ENCODE measurements at regions not wholly inside any gene's neighbourhood (a gene's known extent, or its start where the extent isn't known, plus 50 kb on each side); places are given as distances from the start of the nearest gene placed in this dataset.

DNA sequence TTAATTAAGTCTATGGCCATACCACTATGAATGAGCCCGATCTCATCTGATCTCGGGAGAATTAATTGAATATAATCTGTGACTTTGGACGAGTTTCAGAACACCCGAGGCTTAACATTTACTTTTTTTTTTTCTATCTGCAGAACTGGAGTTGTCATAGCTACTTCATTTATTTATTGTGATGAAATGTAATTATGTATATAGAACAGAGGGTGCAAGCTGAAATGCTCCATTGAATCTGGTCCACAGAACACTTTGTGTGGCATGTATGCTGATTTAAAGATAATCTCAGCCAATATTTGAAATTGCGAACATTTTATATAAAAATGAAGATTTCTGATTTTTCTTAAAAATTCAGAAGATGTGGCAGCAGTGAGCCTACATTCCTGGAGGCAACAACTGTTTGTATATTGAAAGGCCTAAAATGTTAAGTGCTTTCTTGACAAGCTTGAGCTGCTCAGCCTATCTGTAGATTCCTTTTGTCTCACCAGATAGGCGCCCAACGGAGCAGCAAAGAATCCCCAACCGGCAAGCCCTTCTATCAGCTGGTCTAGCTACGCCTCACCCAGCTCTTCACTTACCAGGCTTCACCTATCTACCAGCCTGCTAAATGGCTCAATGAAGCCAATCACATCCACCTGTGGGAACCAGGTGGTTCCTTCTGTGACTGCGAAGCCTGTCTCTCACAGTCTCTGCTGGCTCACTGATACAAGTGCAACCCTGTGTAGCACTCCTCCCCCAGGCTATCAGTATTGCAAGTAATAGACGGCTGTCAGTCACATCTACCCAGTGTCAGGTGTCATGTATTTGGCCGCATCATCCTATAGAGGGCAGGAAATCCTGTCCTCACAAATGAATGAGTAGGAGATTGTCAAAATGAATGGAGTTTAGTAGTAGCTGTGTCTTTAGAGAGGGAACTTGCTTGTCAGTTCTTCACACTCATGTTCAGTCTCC, 170.6 kb upstream of the MRPS30 start:
- FAIRE-seq (no peak), DNase-seq (ENCODE audit: low read depth) (no peak)
- no peak overlapping the region for H2AFZ ChIP-seq (ENCODE audit: low read depth, low read length)
- no peak overlapping the region for H3K27ac Mint-ChIP-seq (ENCODE audit: unreplicated experiment)
- H3K4me3 Mint-ChIP-seq (ENCODE audit: unreplicated experiment): no peak overlapping the region
- no peak overlapping the region for H3K4me2 ChIP-seq (ENCODE audit: low read length)
- H3K4me1 ChIP-seq (ENCODE audit: insufficient read depth, low read length): no peaks in the 10 kb centered on the region
- no peaks in the 10 kb centered on the region for H4K20me1 ChIP-seq (ENCODE audit: insufficient read depth, low read length)
- no peaks in the 10 kb centered on the region for H3K79me2 ChIP-seq (ENCODE audit: insufficient read depth, low read length)
- peaks cover 9% of the 10 kb centered on the region for H3K9me3 ChIP-seq (ENCODE audit: insufficient read depth, low read depth, low read length)
- H3K36me3 Mint-ChIP-seq (ENCODE audit: low read depth, unreplicated experiment): no peaks in the 10 kb centered on the region
- no peak overlapping the region for H3K27ac ChIP-seq (ENCODE audit: low read depth, low read length)
- no peaks in the 10 kb centered on the region for H3K4me1 Mint-ChIP-seq (ENCODE audit: low read depth, unreplicated experiment)
- no peak overlapping the region for H3K9ac ChIP-seq (ENCODE audit: low read length)
- H3K4me3 ChIP-seq (ENCODE audit: insufficient read depth, low read depth, low read length): no peak overlapping the region
- TF ChIP-seq, protein P1, sequence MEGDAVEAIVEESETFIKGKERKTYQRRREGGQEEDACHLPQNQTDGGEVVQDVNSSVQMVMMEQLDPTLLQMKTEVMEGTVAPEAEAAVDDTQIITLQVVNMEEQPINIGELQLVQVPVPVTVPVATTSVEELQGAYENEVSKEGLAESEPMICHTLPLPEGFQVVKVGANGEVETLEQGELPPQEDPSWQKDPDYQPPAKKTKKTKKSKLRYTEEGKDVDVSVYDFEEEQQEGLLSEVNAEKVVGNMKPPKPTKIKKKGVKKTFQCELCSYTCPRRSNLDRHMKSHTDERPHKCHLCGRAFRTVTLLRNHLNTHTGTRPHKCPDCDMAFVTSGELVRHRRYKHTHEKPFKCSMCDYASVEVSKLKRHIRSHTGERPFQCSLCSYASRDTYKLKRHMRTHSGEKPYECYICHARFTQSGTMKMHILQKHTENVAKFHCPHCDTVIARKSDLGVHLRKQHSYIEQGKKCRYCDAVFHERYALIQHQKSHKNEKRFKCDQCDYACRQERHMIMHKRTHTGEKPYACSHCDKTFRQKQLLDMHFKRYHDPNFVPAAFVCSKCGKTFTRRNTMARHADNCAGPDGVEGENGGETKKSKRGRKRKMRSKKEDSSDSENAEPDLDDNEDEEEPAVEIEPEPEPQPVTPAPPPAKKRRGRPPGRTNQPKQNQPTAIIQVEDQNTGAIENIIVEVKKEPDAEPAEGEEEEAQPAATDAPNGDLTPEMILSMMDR (IDR thresholded peaks at IDR 0.05; ENCODE audit: insufficient read depth, low read depth, low read length): no peak
- no peak for TF ChIP-seq EZH2 (IDR thresholded peaks at IDR 0.05; ENCODE audit: insufficient read depth, low read length)
- H3K27me3 ChIP-seq (ENCODE audit: insufficient read depth, low read length): no peaks in the 10 kb centered on the region
- no peaks in the 10 kb centered on the region for H3K27me3 Mint-ChIP-seq (ENCODE audit: low read depth, unreplicated experiment)
- no peaks in the 10 kb centered on the region for H3K36me3 ChIP-seq (ENCODE audit: insufficient read depth, low read length)
- H3K9me3 Mint-ChIP-seq (ENCODE audit: unreplicated experiment): no peaks in the 10 kb centered on the region

DNA sequence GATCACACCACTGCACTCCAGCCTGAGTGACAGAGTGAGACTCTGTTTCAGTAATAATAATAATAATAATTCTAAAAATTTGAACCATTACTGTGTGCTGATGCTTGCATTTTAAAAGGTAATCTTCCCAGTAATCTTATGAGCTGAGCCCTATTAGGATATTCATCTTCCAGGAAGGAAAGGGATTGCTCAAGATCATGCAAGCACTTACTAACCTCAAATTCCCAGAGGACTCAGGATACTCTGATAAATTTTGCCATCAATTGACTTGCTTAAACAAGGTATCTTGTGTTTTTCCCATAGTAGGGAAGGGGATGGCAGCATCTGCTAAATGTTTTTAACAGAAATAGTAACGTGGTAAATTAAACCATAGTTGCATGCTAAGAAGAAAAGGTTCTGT, 176.4 kb upstream of the MRPS30 start:
- peaks cover 2% of the 10 kb centered on the region for H3K9me3 Mint-ChIP-seq (ENCODE audit: unreplicated experiment)
- Histone ChIP-seq H4K20me1 (ENCODE audit: insufficient read depth, low read length) (no peaks in the 10 kb centered on the region), H3K79me2 (ENCODE audit: insufficient read depth, low read length) (no peaks in the 10 kb centered on the region), H3K4me1 (ENCODE audit: insufficient read depth, low read length) (no peaks in the 10 kb centered on the region), H3K27me3 (ENCODE audit: insufficient read depth, low read length) (no peaks in the 10 kb centered on the region), H3K9me3 (ENCODE audit: insufficient read depth, low read depth, low read length) (no peaks in the 10 kb centered on the region), H3K27ac (ENCODE audit: low read depth, low read length) (no peak overlapping the region), H3K4me2 (ENCODE audit: low read length) (no peak overlapping the region), H3K4me3 (ENCODE audit: insufficient read depth, low read depth, low read length) (no peak overlapping the region), H3K9ac (ENCODE audit: low read length) (no peak overlapping the region), H2AFZ (ENCODE audit: low read depth, low read length) (no peak overlapping the region), H3K36me3 (ENCODE audit: insufficient read depth, low read length) (no peaks in the 10 kb centered on the region)
- no peaks in the 10 kb centered on the region for H3K4me1 Mint-ChIP-seq (ENCODE audit: low read depth, unreplicated experiment)
- no peak for DNase-seq (ENCODE audit: low read depth)
- H3K27me3 Mint-ChIP-seq (ENCODE audit: low read depth, unreplicated experiment): peaks cover 2% of the 10 kb centered on the region
- no peak for FAIRE-seq
- TF ChIP-seq EZH2 (IDR thresholded peaks at IDR 0.05; ENCODE audit: insufficient read depth, low read length): no peak
- TF ChIP-seq, protein P1 (IDR thresholded peaks at IDR 0.05; ENCODE audit: insufficient read depth, low read depth, low read length): no peak
- H3K4me3 Mint-ChIP-seq (ENCODE audit: unreplicated experiment): no peak overlapping the region
- no peaks in the 10 kb centered on the region for H3K36me3 Mint-ChIP-seq (ENCODE audit: low read depth, unreplicated experiment)
- no peak overlapping the region for H3K27ac Mint-ChIP-seq (ENCODE audit: unreplicated experiment)

DNA sequence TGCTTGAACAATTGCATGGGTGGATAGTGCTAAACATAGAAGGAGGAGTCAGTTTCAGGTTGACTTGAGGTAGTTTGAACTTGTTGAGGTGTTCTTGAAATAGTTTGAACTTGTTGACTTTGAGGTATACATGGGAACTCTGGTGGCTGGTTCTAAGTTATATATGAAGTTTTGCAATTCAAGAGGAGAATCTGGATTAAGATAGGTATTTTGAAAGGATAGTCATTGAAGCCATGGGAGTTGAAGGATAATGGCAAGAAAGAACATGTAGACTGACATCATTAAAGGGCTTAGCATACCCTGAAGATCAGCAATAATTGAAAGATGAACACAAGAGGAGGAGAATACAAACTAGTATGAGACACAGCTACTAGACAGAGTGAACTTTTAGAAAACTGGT, 181.9 kb upstream of the MRPS30 start:
- Histone ChIP-seq H3K4me1 (ENCODE audit: insufficient read depth, low read length) (no peaks in the 10 kb centered on the region), H3K79me2 (ENCODE audit: insufficient read depth, low read length) (no peaks in the 10 kb centered on the region), H4K20me1 (ENCODE audit: insufficient read depth, low read length) (no peaks in the 10 kb centered on the region), H3K27me3 (ENCODE audit: insufficient read depth, low read length) (no peaks in the 10 kb centered on the region), H3K36me3 (ENCODE audit: insufficient read depth, low read length) (no peaks in the 10 kb centered on the region), H3K4me3 (ENCODE audit: insufficient read depth, low read depth, low read length) (no peak overlapping the region), H3K4me2 (ENCODE audit: low read length) (no peak overlapping the region), H3K27ac (ENCODE audit: low read depth, low read length) (no peak overlapping the region), H3K9me3 (ENCODE audit: insufficient read depth, low read depth, low read length) (no peaks in the 10 kb centered on the region), H3K9ac (ENCODE audit: low read length) (no peak overlapping the region), H2AFZ (ENCODE audit: low read depth, low read length) (no peak overlapping the region)
- no peaks in the 10 kb centered on the region for H3K4me1 Mint-ChIP-seq (ENCODE audit: low read depth, unreplicated experiment)
- no peak overlapping the region for H3K27ac Mint-ChIP-seq (ENCODE audit: unreplicated experiment)
- no peaks in the 10 kb centered on the region for H3K9me3 Mint-ChIP-seq (ENCODE audit: unreplicated experiment)
- peaks cover 2% of the 10 kb centered on the region for H3K27me3 Mint-ChIP-seq (ENCODE audit: low read depth, unreplicated experiment)
- FAIRE-seq (no peak), DNase-seq (ENCODE audit: low read depth) (no peak)
- TF ChIP-seq, protein P1 (IDR thresholded peaks at IDR 0.05; ENCODE audit: insufficient read depth, low read depth, low read length): no peak
- TF ChIP-seq EZH2 (IDR thresholded peaks at IDR 0.05; ENCODE audit: insufficient read depth, low read length): no peak
- no peak overlapping the region for H3K4me3 Mint-ChIP-seq (ENCODE audit: unreplicated experiment)
- no peaks in the 10 kb centered on the region for H3K36me3 Mint-ChIP-seq (ENCODE audit: low read depth, unreplicated experiment)

All from astrocyte (in vitro differentiated cells and primary cell).